Body of pancreas (tissue), 4 donors: ENCODE measurements at regions not wholly inside any gene's neighbourhood (a gene's known extent, or its start where the extent isn't known, plus 50 kb on each side); places are given as distances from the start of the nearest gene placed in this dataset.

Experiments
- CTCF ChIP-seq, 7 experiments: fragments of 450-650 bp in 4 of 7; fragments of 200-600 bp in 3 of 7; sonication (generic) in 3 of 7; IDR thresholded peaks; one replicate each; pipeline ENCODE4 v1.5.1; 2016 to 2019; ENCODE audit warnings: antibody characterized with exemption in 7 of 7
- POLR2A ChIP-seq, 3 donors: fragments of 450-650 bp; IDR thresholded peaks; one replicate each; pipeline ENCODE4 v1.6.1; 2016; ENCODE audit warnings: antibody characterized with exemption in 3 of 3, mild to moderate bottlenecking in 2 of 3

GRCh38 chr13:80454245-80454644 is 113.3 kb upstream of the SPRY2 start:
- TF ChIP-seq CTCF (IDR thresholded peaks at IDR 0.05) (no peak), POLR2A (IDR thresholded peaks at IDR 0.05) (no peak)
